BLaER1 (cell line): ENCODE measurements at regions not wholly inside any gene's neighbourhood (a gene's known extent, or its start where the extent isn't known, plus 50 kb on each side); places are given as distances from the start of the nearest gene placed in this dataset.

Experiments used
- H3K27ac ChIP-seq: shearing (Covaris generic); formaldehyde crosslinking; 2 replicates; pipeline ENCODE4 v1.8.1; 2022
- H3K27me3 ChIP-seq: shearing (Covaris generic); formaldehyde crosslinking; 2 replicates; pipeline ENCODE4 v1.8.1; 2022
- H3K36me3 ChIP-seq: shearing (Covaris generic); formaldehyde crosslinking; 2 replicates; pipeline ENCODE4 v1.8.1; 2022
- H3K4me1 ChIP-seq: shearing (Covaris generic); formaldehyde crosslinking; 2 replicates; pipeline ENCODE4 v1.8.1; 2022
- H3K4me2 ChIP-seq: shearing (Covaris generic); formaldehyde crosslinking; 2 replicates; pipeline ENCODE4 v1.8.1; 2022
- H3K4me3 ChIP-seq: shearing (Covaris generic); formaldehyde crosslinking; 2 replicates; pipeline ENCODE4 v1.8.1; 2022
- H3K9ac ChIP-seq: shearing (Covaris generic); formaldehyde crosslinking; 2 replicates; pipeline ENCODE4 v1.8.1; 2022
- H3K9me3 ChIP-seq: shearing (Covaris generic); formaldehyde crosslinking; 2 replicates; pipeline ENCODE4 v1.8.1; 2022
- H4K20me1 ChIP-seq: shearing (Covaris generic); formaldehyde crosslinking; 2 replicates; pipeline ENCODE4 v1.8.1; 2022
- Cebpa-rat ChIP-seq: shearing (Covaris generic); IDR thresholded peaks from 2 replicates; pipeline ENCODE4 v1.8.1; 2022

- no peak for TF ChIP-seq Cebpa-rat
- Histone ChIP-seq H3K4me1 (no peaks in the 10 kb centered on the region), H4K20me1 (no peaks in the 10 kb centered on the region), H3K27ac (no peak overlapping the region), H3K9me3 (no peaks in the 10 kb centered on the region), H3K36me3 (no peaks in the 10 kb centered on the region), H3K9ac (no peak overlapping the region), H3K4me3 (no peak overlapping the region), H3K4me2 (no peak overlapping the region), H3K27me3 (no peaks in the 10 kb centered on the region)
Observed at GRCh38 chr3:22938739-22939138, 264.4 kb upstream of the UBE2E2 start.

DNA sequence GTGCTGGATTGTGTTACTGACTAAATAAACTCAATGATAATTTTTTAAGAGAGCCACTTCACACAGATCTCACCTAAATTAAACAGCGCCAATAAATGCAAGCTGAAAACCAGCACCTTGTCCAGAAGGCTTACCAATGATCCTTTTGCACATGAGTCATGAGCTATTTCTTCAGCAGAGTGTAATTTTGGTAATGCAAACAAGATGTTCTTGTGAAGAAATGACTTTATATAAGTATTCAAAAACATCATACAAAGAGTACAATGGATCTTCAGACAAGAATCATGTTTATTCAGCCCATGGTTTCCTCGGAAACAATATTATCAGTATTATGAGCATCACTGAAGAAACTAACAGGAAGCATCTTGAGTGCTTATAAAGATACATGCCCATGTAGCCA is 263.8 kb upstream of the UBE2E2 start:
- no peaks in the 10 kb centered on the region for H4K20me1 ChIP-seq
- no peak for TF ChIP-seq Cebpa-rat
- no peaks in the 10 kb centered on the region for H3K36me3 ChIP-seq
- H3K27ac ChIP-seq, result no peak overlapping the region
- H3K9ac ChIP-seq, result no peak overlapping the region
- H3K4me3 ChIP-seq, result no peak overlapping the region
- no peaks in the 10 kb centered on the region for H3K27me3 ChIP-seq
- no peaks in the 10 kb centered on the region for H3K4me1 ChIP-seq
- H3K9me3 ChIP-seq, result no peaks in the 10 kb centered on the region
- H3K4me2 ChIP-seq, result no peak overlapping the region

DNA sequence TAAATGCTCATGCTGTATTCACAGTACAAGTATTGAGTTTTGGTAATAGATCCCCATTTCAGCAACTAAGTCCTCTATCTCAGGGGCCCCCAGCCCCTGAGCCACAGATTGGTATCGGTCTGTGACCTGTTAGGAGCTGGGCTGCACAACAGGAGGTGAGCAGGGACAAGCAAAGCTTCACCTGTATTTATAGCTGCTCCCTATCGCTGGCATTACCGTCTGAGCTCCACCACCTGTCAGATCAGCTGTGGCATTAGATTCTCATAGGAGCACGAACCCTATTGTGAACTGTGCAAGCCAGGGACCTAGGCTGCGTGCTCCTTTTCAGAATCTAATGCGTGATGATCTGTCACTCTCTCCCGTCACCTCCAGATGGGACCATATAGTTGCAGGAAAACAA is 262.8 kb upstream of the UBE2E2 start:
- Histone ChIP-seq H3K36me3 (no peaks in the 10 kb centered on the region), H3K9me3 (no peaks in the 10 kb centered on the region)
- no peak for TF ChIP-seq Cebpa-rat

DNA sequence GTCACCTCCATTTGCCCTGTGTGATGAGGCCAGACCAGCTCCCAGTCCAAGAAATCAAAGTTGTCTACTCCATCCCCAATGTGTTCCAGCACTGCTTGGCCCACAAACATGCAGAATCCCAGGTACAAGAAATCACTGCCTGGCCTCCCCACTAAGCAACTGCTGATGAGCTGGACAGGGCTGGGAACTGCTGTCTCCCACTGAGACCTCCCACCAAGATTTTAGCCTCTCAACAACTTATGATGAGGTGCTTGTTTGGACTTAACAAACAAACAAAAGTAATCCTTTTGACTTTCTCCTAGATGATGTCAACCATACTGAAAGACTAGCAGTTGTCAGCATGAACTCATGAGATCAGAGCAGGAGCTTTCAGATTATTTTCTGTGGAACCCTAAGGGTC is 260.1 kb upstream of the UBE2E2 start:
- H3K27me3 ChIP-seq, result no peaks in the 10 kb centered on the region
- no peak for TF ChIP-seq Cebpa-rat

More for the DNA sequence above, 262.8 kb upstream of the UBE2E2 start:
- Histone ChIP-seq H3K4me2 (no peak overlapping the region), H3K4me1 (no peaks in the 10 kb centered on the region), H4K20me1 (no peaks in the 10 kb centered on the region), H3K9ac (no peak overlapping the region), H3K4me3 (no peak overlapping the region), H3K27me3 (no peaks in the 10 kb centered on the region), H3K27ac (no peak overlapping the region)

GRCh38 chr3:22947851-22948250 is 255.3 kb upstream of the UBE2E2 start:
- no peaks in the 10 kb centered on the region for H3K9me3 ChIP-seq
- H3K4me2 ChIP-seq, result no peak overlapping the region
- no peaks in the 10 kb centered on the region for H3K27me3 ChIP-seq
- no peak for TF ChIP-seq Cebpa-rat
- H3K27ac ChIP-seq, result no peak overlapping the region
- no peak overlapping the region for H3K4me3 ChIP-seq
- H3K9ac ChIP-seq, result no peak overlapping the region
- H3K36me3 ChIP-seq, result no peaks in the 10 kb centered on the region
- H4K20me1 ChIP-seq, result no peaks in the 10 kb centered on the region
- no peaks in the 10 kb centered on the region for H3K4me1 ChIP-seq

More for the DNA sequence above, 260.1 kb upstream of the UBE2E2 start:
- no peak overlapping the region for H3K9ac ChIP-seq
- no peaks in the 10 kb centered on the region for H3K4me1 ChIP-seq
- no peak overlapping the region for H3K27ac ChIP-seq
- no peaks in the 10 kb centered on the region for H4K20me1 ChIP-seq
- H3K9me3 ChIP-seq, result no peaks in the 10 kb centered on the region
- no peaks in the 10 kb centered on the region for H3K36me3 ChIP-seq
- H3K4me3 ChIP-seq, result no peak overlapping the region
- H3K4me2 ChIP-seq, result no peak overlapping the region

DNA sequence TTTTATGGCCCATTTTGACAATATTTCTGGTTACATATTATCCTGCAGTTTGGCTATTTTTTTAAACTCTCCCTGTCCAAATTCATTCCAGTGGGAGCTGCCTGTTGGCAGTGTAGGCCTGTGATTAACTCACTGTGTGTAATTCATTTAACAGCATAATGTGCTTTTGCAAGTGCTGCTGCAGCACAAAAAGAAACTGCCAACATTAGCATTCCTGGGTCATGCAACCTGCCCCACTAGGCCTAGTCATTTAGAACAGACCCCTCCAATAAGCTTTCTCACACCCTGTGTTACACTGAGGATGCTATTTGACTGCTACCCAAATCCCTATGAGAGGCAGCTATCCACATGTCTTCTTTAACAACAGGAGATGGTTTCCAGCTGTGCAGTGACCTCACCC is 251.2 kb upstream of the UBE2E2 start:
- H3K9ac ChIP-seq, result no peak overlapping the region
- H3K27ac ChIP-seq, result no peak overlapping the region
- no peaks in the 10 kb centered on the region for H3K27me3 ChIP-seq
- H3K4me1 ChIP-seq, result no peaks in the 10 kb centered on the region
- no peak overlapping the region for H3K4me3 ChIP-seq
- H3K9me3 ChIP-seq, result no peaks in the 10 kb centered on the region
- H3K36me3 ChIP-seq, result no peaks in the 10 kb centered on the region
- no peaks in the 10 kb centered on the region for H4K20me1 ChIP-seq
- no peak overlapping the region for H3K4me2 ChIP-seq
- no peak for TF ChIP-seq Cebpa-rat

GRCh38 chr3:22952860-22953259 is 250.3 kb upstream of the UBE2E2 start:
- Histone ChIP-seq H3K27ac (no peak overlapping the region), H3K4me3 (no peak overlapping the region)

DNA sequence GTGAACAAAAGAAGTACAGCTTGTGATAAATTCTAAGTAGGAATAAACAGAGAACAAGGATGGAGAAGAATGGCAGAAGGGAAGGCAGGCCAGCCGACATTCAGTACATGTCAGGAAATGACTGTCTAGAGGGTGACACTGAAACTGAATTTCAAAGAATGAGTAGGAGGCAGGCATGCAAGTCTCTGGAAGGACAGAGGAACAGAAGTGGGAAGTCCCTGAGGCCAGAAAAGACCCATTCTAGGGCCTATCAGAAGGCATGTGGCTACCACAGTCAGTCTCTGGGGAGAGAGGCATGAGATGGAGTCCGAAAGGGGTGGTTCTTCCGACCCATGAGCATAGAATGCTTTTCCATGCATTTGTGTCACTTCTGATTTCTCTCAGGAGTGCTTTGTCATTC is 243.5 kb upstream of the UBE2E2 start:
- Histone ChIP-seq H3K9me3 (no peaks in the 10 kb centered on the region), H3K4me2 (no peak overlapping the region), H3K27me3 (no peaks in the 10 kb centered on the region), H3K36me3 (no peaks in the 10 kb centered on the region), H3K4me3 (no peak overlapping the region), H3K9ac (no peak overlapping the region), H3K4me1 (no peaks in the 10 kb centered on the region), H4K20me1 (no peaks in the 10 kb centered on the region), H3K27ac (no peak overlapping the region)
- no peak for TF ChIP-seq Cebpa-rat

More at GRCh38 chr3:22952860-22953259, 250.3 kb upstream of the UBE2E2 start:
- Histone ChIP-seq H3K4me1 (no peaks in the 10 kb centered on the region), H4K20me1 (no peaks in the 10 kb centered on the region), H3K9me3 (no peaks in the 10 kb centered on the region), H3K27me3 (no peaks in the 10 kb centered on the region), H3K9ac (no peak overlapping the region), H3K36me3 (no peaks in the 10 kb centered on the region), H3K4me2 (no peak overlapping the region)
- no peak for TF ChIP-seq Cebpa-rat

- Histone ChIP-seq H3K9ac (no peak overlapping the region), H4K20me1 (no peaks in the 10 kb centered on the region), H3K4me1 (no peaks in the 10 kb centered on the region), H3K27me3 (no peaks in the 10 kb centered on the region), H3K9me3 (no peaks in the 10 kb centered on the region), H3K4me2 (no peak overlapping the region), H3K4me3 (no peak overlapping the region), H3K27ac (no peak overlapping the region), H3K36me3 (no peaks in the 10 kb centered on the region)
- no peak for TF ChIP-seq Cebpa-rat
Observed at GRCh38 chr3:22960105-22960984, 242.8 kb upstream of the UBE2E2 start.

GRCh38 chr3:22962244-22962643 is 240.9 kb upstream of the UBE2E2 start:
- no peak overlapping the region for H3K4me2 ChIP-seq
- H3K27ac ChIP-seq, result no peak overlapping the region
- no peaks in the 10 kb centered on the region for H3K27me3 ChIP-seq
- H3K36me3 ChIP-seq, result no peaks in the 10 kb centered on the region
- no peaks in the 10 kb centered on the region for H3K9me3 ChIP-seq
- no peaks in the 10 kb centered on the region for H4K20me1 ChIP-seq
- no peak overlapping the region for H3K4me3 ChIP-seq
- no peak for TF ChIP-seq Cebpa-rat
- no peaks in the 10 kb centered on the region for H3K4me1 ChIP-seq
- no peak overlapping the region for H3K9ac ChIP-seq
